ENCODE measurements at regions not wholly inside any gene's neighbourhood (a gene's known extent, or its start where the extent isn't known, plus 50 kb on each side); places are given as distances from the start of the nearest gene placed in this dataset.

- intact Hi-C loops (cut with DNase I) = no loop called here
- no peak for DNase-seq
- Histone ChIP-seq H3K9me3 (no peaks in the 10 kb centered on the region), H3K27me3 (ENCODE audit: low read depth) (peaks cover 20% of the 10 kb centered on the region), H3K36me3 (no peaks in the 10 kb centered on the region), H3K4me1 (no peaks in the 10 kb centered on the region), H3K27ac (no peak overlapping the region), H3K4me3 (no peak overlapping the region)
- no peak for TF ChIP-seq CTCF (IDR thresholded peaks at IDR 0.05)
- ATAC-seq = no peak
Observed at GRCh38 chr10:131656009-131656408, 244.8 kb upstream of the PPP2R2D start.

GRCh38 chr10:131656431-131656841 is 244.4 kb upstream of the PPP2R2D start:
- Histone ChIP-seq H3K4me1 (no peaks in the 10 kb centered on the region), H3K9me3 (no peaks in the 10 kb centered on the region), H3K27ac (no peak overlapping the region), H3K27me3 (ENCODE audit: low read depth) (peaks cover 19% of the 10 kb centered on the region), H3K36me3 (no peaks in the 10 kb centered on the region), H3K4me3 (no peak overlapping the region)
- DNase-seq = no peak
- intact Hi-C loops (cut with DNase I) = no loop called here
- no peak for ATAC-seq
- TF ChIP-seq CTCF (IDR thresholded peaks at IDR 0.05) = no peak

- H3K27ac ChIP-seq = no peak overlapping the region
- H3K9me3 ChIP-seq = no peaks in the 10 kb centered on the region
- no peak overlapping the region for H3K4me3 ChIP-seq
- ATAC-seq (no peak), DNase-seq (no peak)
- H3K4me1 ChIP-seq = no peaks in the 10 kb centered on the region
- H3K36me3 ChIP-seq = no peaks in the 10 kb centered on the region
- intact Hi-C loops (cut with DNase I) = no loop called here
- peaks cover 9% of the 10 kb centered on the region for H3K27me3 ChIP-seq (ENCODE audit: low read depth)
- no peak for TF ChIP-seq CTCF (IDR thresholded peaks at IDR 0.05)
Observed at GRCh38 chr10:131657318-131657984, 243.4 kb upstream of the PPP2R2D start.

- Histone ChIP-seq H3K27ac (no peak overlapping the region), H3K9me3 (no peaks in the 10 kb centered on the region), H3K36me3 (no peaks in the 10 kb centered on the region), H3K4me3 (no peak overlapping the region), H3K27me3 (ENCODE audit: low read depth) (peaks cover 7% of the 10 kb centered on the region), H3K4me1 (no peaks in the 10 kb centered on the region)
- ATAC-seq = no peak
- intact Hi-C loops (cut with DNase I) = no loop called here
- TF ChIP-seq CTCF (IDR thresholded peaks at IDR 0.05) = no peak
- no peak for DNase-seq
Observed at GRCh38 chr10:131657985-131658330, 242.8 kb upstream of the PPP2R2D start.

- H3K27ac ChIP-seq = no peak overlapping the region
- intact Hi-C loops (cut with DNase I) = no loop called here
- no peaks in the 10 kb centered on the region for H3K9me3 ChIP-seq
- ATAC-seq (no peak), DNase-seq (no peak)
- no peaks in the 10 kb centered on the region for H3K36me3 ChIP-seq
- H3K4me3 ChIP-seq = no peak overlapping the region
- TF ChIP-seq CTCF (IDR thresholded peaks at IDR 0.05) = no peak
- no peaks in the 10 kb centered on the region for H3K4me1 ChIP-seq
- H3K27me3 ChIP-seq (ENCODE audit: low read depth) = peaks cover under 1% of the 10 kb centered on the region
Observed at GRCh38 chr10:131658476-131659110, 242.2 kb upstream of the PPP2R2D start.
